ENCODE measurements at regions not wholly inside any gene's neighbourhood (a gene's known extent, or its start where the extent isn't known, plus 50 kb on each side); places are given as distances from the start of the nearest gene placed in this dataset.

GRCh38 chr4:124192544-124192943 is 520.0 kb downstream of the ANKRD50 start:
- Histone ChIP-seq H3K27me3 (ENCODE audit: control insufficient read depth, extremely low read depth, insufficient read depth, low read length) (no peaks in the 10 kb centered on the region), H3K4me1 (ENCODE audit: control insufficient read depth, extremely low read depth, insufficient read depth, low read length) (peaks cover 6% of the 10 kb centered on the region), H3K4me3 (ENCODE audit: control insufficient read depth in 2 of 3, extremely low read depth in 1 of 3, insufficient read depth in 2 of 3, low read depth in 1 of 3, low read length in 3 of 3) (no peak overlapping the region), H3K9me3 (ENCODE audit: control insufficient read depth, low read depth, low read length) (no peaks in the 10 kb centered on the region), H3K4me2 (ENCODE audit: control insufficient read depth, extremely low read depth, insufficient read depth, low read depth, low read length) (no peak overlapping the region), H3K9me1 (ENCODE audit: control insufficient read depth, extremely low read depth, insufficient read depth, low read length) (no peaks in the 10 kb centered on the region), H4K20me1 (ENCODE audit: control insufficient read depth, extremely low read depth, insufficient read depth, low read length) (no peaks in the 10 kb centered on the region), H3K36me3 (ENCODE audit: control insufficient read depth in 2 of 2, extremely low read depth in 1 of 2, insufficient read depth in 2 of 2, low read length in 2 of 2) (no peaks in the 10 kb centered on the region), H3K79me2 (ENCODE audit: control insufficient read depth, insufficient read depth, low read length) (no peaks in the 10 kb centered on the region), H2AFZ (ENCODE audit: control insufficient read depth, low read length) (no peak overlapping the region), H3K9ac (ENCODE audit: control insufficient read depth, extremely low read depth, insufficient read depth, low read length) (no peak overlapping the region), H3K27ac (ENCODE audit: control insufficient read depth, insufficient read depth, low read length) (no peak overlapping the region)
- dilution Hi-C loops (cut with MboI; ENCODE audit: extremely low pct_ligation_motif_present, low sequenced_read_pairs), result no loop called here
- DNase-seq (ENCODE audit: low read depth, low spot score) (no peak), FAIRE-seq (no peak)
- TF ChIP-seq, protein P1, sequence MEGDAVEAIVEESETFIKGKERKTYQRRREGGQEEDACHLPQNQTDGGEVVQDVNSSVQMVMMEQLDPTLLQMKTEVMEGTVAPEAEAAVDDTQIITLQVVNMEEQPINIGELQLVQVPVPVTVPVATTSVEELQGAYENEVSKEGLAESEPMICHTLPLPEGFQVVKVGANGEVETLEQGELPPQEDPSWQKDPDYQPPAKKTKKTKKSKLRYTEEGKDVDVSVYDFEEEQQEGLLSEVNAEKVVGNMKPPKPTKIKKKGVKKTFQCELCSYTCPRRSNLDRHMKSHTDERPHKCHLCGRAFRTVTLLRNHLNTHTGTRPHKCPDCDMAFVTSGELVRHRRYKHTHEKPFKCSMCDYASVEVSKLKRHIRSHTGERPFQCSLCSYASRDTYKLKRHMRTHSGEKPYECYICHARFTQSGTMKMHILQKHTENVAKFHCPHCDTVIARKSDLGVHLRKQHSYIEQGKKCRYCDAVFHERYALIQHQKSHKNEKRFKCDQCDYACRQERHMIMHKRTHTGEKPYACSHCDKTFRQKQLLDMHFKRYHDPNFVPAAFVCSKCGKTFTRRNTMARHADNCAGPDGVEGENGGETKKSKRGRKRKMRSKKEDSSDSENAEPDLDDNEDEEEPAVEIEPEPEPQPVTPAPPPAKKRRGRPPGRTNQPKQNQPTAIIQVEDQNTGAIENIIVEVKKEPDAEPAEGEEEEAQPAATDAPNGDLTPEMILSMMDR (optimal IDR thresholded peaks at IDR 0.05 in 1 of 3, IDR thresholded peaks at IDR 0.05 in 1 of 3, conservative IDR thresholded peaks at IDR 0.05 in 1 of 3; ENCODE audit: extremely low read depth in 1 of 3, insufficient read depth in 2 of 3, low read length in 3 of 3), result no peak
- no peak for TF ChIP-seq EZH2 (IDR thresholded peaks at IDR 0.05; ENCODE audit: low read length)

- peak; percentile 89 for FAIRE-seq
- Histone ChIP-seq H3K9me3 (ENCODE audit: control insufficient read depth, low read depth, low read length) (no peaks in the 10 kb centered on the region), H3K9me1 (ENCODE audit: control insufficient read depth, extremely low read depth, insufficient read depth, low read length) (no peaks in the 10 kb centered on the region), H3K4me1 (ENCODE audit: control insufficient read depth, extremely low read depth, insufficient read depth, low read length) (peaks cover 24% of the 10 kb centered on the region), H3K4me3 (ENCODE audit: control insufficient read depth in 2 of 3, extremely low read depth in 1 of 3, insufficient read depth in 2 of 3, low read depth in 1 of 3, low read length in 3 of 3) (peak overlapping the region in 2 of 3 experiments; percentile 18 to 61), H3K9ac (ENCODE audit: control insufficient read depth, extremely low read depth, insufficient read depth, low read length) (no peak overlapping the region), H3K79me2 (ENCODE audit: control insufficient read depth, insufficient read depth, low read length) (no peaks in the 10 kb centered on the region), H3K27me3 (ENCODE audit: control insufficient read depth, extremely low read depth, insufficient read depth, low read length) (no peaks in the 10 kb centered on the region), H3K27ac (ENCODE audit: control insufficient read depth, insufficient read depth, low read length) (peak overlapping the region; percentile 30), H2AFZ (ENCODE audit: control insufficient read depth, low read length) (peak overlapping the region; percentile 41), H3K36me3 (ENCODE audit: control insufficient read depth in 2 of 2, extremely low read depth in 1 of 2, insufficient read depth in 2 of 2, low read length in 2 of 2) (no peaks in the 10 kb centered on the region), H3K4me2 (ENCODE audit: control insufficient read depth, extremely low read depth, insufficient read depth, low read depth, low read length) (peak overlapping the region; percentile 72), H4K20me1 (ENCODE audit: control insufficient read depth, extremely low read depth, insufficient read depth, low read length) (no peaks in the 10 kb centered on the region)
- TF ChIP-seq, protein P1 (optimal IDR thresholded peaks at IDR 0.05 in 1 of 3, IDR thresholded peaks at IDR 0.05 in 1 of 3, conservative IDR thresholded peaks at IDR 0.05 in 1 of 3; ENCODE audit: extremely low read depth in 1 of 3, insufficient read depth in 2 of 3, low read length in 3 of 3), result no peak
- no peak for TF ChIP-seq EZH2 (IDR thresholded peaks at IDR 0.05; ENCODE audit: low read length)
- no peak for DNase-seq (ENCODE audit: low read depth, low spot score)
- dilution Hi-C loops (cut with MboI; ENCODE audit: extremely low pct_ligation_motif_present, low sequenced_read_pairs), result no loop called here
These were observed 513.3 kb downstream of the ANKRD50 start for GRCh38 chr4:124199185-124199584.
